ACC112 (cell line): ENCODE measurements at regions not wholly inside any gene's neighbourhood (a gene's known extent, or its start where the extent isn't known, plus 50 kb on each side); places are given as distances from the start of the nearest gene placed in this dataset.

Source experiments
- H2AFZ ChIP-seq: fragments of 200-600 bp; sonication (generic); one replicate; pipeline ENCODE4 v1.6.0; 2017; ENCODE audit warnings: antibody characterized with exemption, low read length; ENCODE audit not compliant: unreplicated experiment
- H3K27ac ChIP-seq: fragments of 200-600 bp; sonication (generic); 2 replicates; pipeline ENCODE4 v1.5.1; 2014; ENCODE audit warnings: low read depth, mild to moderate bottlenecking, antibody characterized with exemption, low read length, moderate library complexity
- H3K27me3 ChIP-seq: fragments of 200-600 bp; sonication (generic); 2 replicates; pipeline ENCODE4 v1.6.1; 2014; ENCODE audit warnings: mild to moderate bottlenecking, antibody characterized with exemption, low read length, moderate library complexity, mixed read lengths; ENCODE audit not compliant: insufficient read depth
- H3K36me3 ChIP-seq: fragments of 200-600 bp; sonication (generic); 2 replicates; pipeline ENCODE4 v1.6.1; 2016; ENCODE audit warnings: mild to moderate bottlenecking, antibody characterized with exemption, low read length, moderate library complexity, mixed read lengths; ENCODE audit not compliant: insufficient read depth
- H3K4me1 ChIP-seq: fragments of 200-600 bp; sonication (generic); one replicate; pipeline ENCODE4 v1.6.1; 2016; ENCODE audit warnings: low read length, mixed read lengths; ENCODE audit not compliant: insufficient read depth, unreplicated experiment, control insufficient read depth
- H3K4me3 ChIP-seq: fragments of 200-600 bp; sonication (generic); 2 replicates; pipeline ENCODE4 v1.5.1; 2014; ENCODE audit warnings: mild to moderate bottlenecking, low read depth, low read length
- H3K79me2 ChIP-seq: fragments of 200-600 bp; sonication (generic); one replicate; pipeline ENCODE4 v1.6.0; 2016; ENCODE audit warnings: low read length; ENCODE audit not compliant: control insufficient read depth, unreplicated experiment, insufficient read depth

- Histone ChIP-seq H3K4me3 (no peak overlapping the region), H3K27ac (no peak overlapping the region), H3K36me3 (no peaks in the 10 kb centered on the region), H3K4me1 (no peaks in the 10 kb centered on the region), H3K79me2 (no peaks in the 10 kb centered on the region), H3K27me3 (no peaks in the 10 kb centered on the region), H2AFZ (no peak overlapping the region)
Observed at GRCh38 chr3:117926819-117927218, 1107.8 kb downstream of the IGSF11 start.

GRCh38 chr3:117927825-117928224 is 1106.8 kb downstream of the IGSF11 start:
- Histone ChIP-seq H3K36me3 (no peaks in the 10 kb centered on the region), H3K4me3 (no peak overlapping the region), H3K27me3 (no peaks in the 10 kb centered on the region), H3K27ac (no peak overlapping the region), H3K4me1 (no peaks in the 10 kb centered on the region), H3K79me2 (no peaks in the 10 kb centered on the region), H2AFZ (no peak overlapping the region)

DNA sequence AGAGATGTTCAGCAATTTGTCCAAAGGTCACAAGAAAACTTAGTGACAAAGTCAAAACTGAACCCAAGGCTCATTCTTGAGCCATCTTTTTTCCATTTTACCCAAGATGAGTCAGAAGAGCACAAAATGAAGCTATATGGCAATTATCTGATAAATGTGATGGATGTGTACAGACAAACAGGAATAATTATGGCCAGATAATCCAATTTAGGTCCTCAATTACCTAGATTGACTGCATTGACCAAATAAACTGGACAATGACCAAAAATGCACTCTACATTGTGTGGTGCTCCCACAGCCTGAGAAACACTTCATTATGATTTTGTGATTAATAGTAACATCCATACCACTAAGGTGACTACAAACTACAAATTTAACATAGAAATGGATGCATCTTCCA is 1105.8 kb downstream of the IGSF11 start:
- Histone ChIP-seq H3K27ac (no peak overlapping the region), H2AFZ (no peak overlapping the region), H3K36me3 (no peaks in the 10 kb centered on the region), H3K4me1 (no peaks in the 10 kb centered on the region), H3K4me3 (no peak overlapping the region), H3K79me2 (no peaks in the 10 kb centered on the region), H3K27me3 (no peaks in the 10 kb centered on the region)

- no peaks in the 10 kb centered on the region for H3K36me3 ChIP-seq
- no peaks in the 10 kb centered on the region for H3K4me1 ChIP-seq
- H2AFZ ChIP-seq = no peak overlapping the region
- H3K27me3 ChIP-seq = no peaks in the 10 kb centered on the region
- no peaks in the 10 kb centered on the region for H3K79me2 ChIP-seq
- H3K27ac ChIP-seq = no peak overlapping the region
- no peak overlapping the region for H3K4me3 ChIP-seq
Observed at GRCh38 chr3:117932441-117932840, 1102.2 kb downstream of the IGSF11 start.

- no peaks in the 10 kb centered on the region for H3K27me3 ChIP-seq
- no peak overlapping the region for H3K27ac ChIP-seq
- no peak overlapping the region for H3K4me3 ChIP-seq
- no peaks in the 10 kb centered on the region for H3K4me1 ChIP-seq
- no peaks in the 10 kb centered on the region for H3K36me3 ChIP-seq
- no peaks in the 10 kb centered on the region for H3K79me2 ChIP-seq
- H2AFZ ChIP-seq = no peak overlapping the region
Observed at GRCh38 chr3:117936159-117936558, 1098.5 kb downstream of the IGSF11 start.

GRCh38 chr3:117938974-117939373 is 1095.7 kb downstream of the IGSF11 start:
- Histone ChIP-seq H3K4me1 (no peaks in the 10 kb centered on the region), H3K27me3 (no peaks in the 10 kb centered on the region), H3K27ac (no peak overlapping the region), H3K4me3 (no peak overlapping the region), H2AFZ (no peak overlapping the region), H3K79me2 (no peaks in the 10 kb centered on the region), H3K36me3 (no peaks in the 10 kb centered on the region)

- Histone ChIP-seq H3K36me3 (no peaks in the 10 kb centered on the region), H2AFZ (no peak overlapping the region), H3K4me3 (no peak overlapping the region), H3K27me3 (no peaks in the 10 kb centered on the region), H3K79me2 (no peaks in the 10 kb centered on the region), H3K4me1 (no peaks in the 10 kb centered on the region), H3K27ac (no peak overlapping the region)
Observed at GRCh38 chr3:117939425-117940027, 1095.1 kb downstream of the IGSF11 start.

- no peaks in the 10 kb centered on the region for H3K27me3 ChIP-seq
- H3K4me1 ChIP-seq = no peaks in the 10 kb centered on the region
- H3K36me3 ChIP-seq = no peaks in the 10 kb centered on the region
- H2AFZ ChIP-seq = no peak overlapping the region
- H3K4me3 ChIP-seq = no peak overlapping the region
- H3K27ac ChIP-seq = no peak overlapping the region
- no peaks in the 10 kb centered on the region for H3K79me2 ChIP-seq
Observed at GRCh38 chr3:117941015-117941414, 1093.6 kb downstream of the IGSF11 start.

DNA sequence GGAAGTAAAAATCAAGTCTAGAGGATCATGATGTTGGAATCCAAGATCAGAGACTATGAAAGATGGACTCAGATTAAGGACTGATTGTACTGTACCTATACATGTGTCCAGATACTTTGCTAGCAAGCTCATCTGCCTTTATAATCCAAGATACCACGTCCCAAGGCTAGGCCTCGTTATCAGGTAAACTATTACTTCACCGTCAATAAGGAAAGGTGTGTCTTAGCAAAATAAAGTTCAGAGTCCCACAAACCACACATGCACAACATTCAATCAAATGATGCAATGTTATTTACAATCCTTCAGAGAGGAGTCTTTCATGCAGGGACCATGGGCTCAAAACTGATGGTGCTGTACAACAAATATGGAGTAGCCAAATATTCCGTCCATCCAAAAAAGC is 1092.9 kb downstream of the IGSF11 start:
- Histone ChIP-seq H3K27me3 (no peaks in the 10 kb centered on the region), H3K79me2 (no peaks in the 10 kb centered on the region), H3K4me1 (no peaks in the 10 kb centered on the region), H3K36me3 (no peaks in the 10 kb centered on the region), H2AFZ (no peak overlapping the region), H3K4me3 (no peak overlapping the region), H3K27ac (no peak overlapping the region)

- Histone ChIP-seq H3K27me3 (no peaks in the 10 kb centered on the region), H3K27ac (no peak overlapping the region), H3K4me1 (no peaks in the 10 kb centered on the region), H3K4me3 (no peak overlapping the region), H3K36me3 (no peaks in the 10 kb centered on the region), H2AFZ (no peak overlapping the region), H3K79me2 (no peaks in the 10 kb centered on the region)
Observed at GRCh38 chr3:117954131-117954530, 1080.5 kb downstream of the IGSF11 start.

GRCh38 chr3:117955196-117955595 is 1079.5 kb downstream of the IGSF11 start:
- H2AFZ ChIP-seq = no peak overlapping the region
- H3K27ac ChIP-seq = no peak overlapping the region
- H3K4me3 ChIP-seq = no peak overlapping the region
- H3K79me2 ChIP-seq = no peaks in the 10 kb centered on the region
- no peaks in the 10 kb centered on the region for H3K27me3 ChIP-seq
- no peaks in the 10 kb centered on the region for H3K4me1 ChIP-seq
- no peaks in the 10 kb centered on the region for H3K36me3 ChIP-seq
